Vagina (tissue), 2 donors: ENCODE measurements at regions not wholly inside any gene's neighbourhood (a gene's known extent, or its start where the extent isn't known, plus 50 kb on each side); places are given as distances from the start of the nearest gene placed in this dataset.

Source experiments
- DNase-seq, 2 donors: peaks; one replicate each; pipeline ENCODE4 v3.0.0-alpha.2; 2017; ENCODE audit errors: extremely low spot score in 2 of 2
- H3K27ac ChIP-seq: fragments of 200-600 bp; sonication (generic); one replicate; pipeline ENCODE4 v1.5.1; 2019
- H3K27me3 ChIP-seq: fragments of 200-600 bp; sonication (generic); one replicate; pipeline ENCODE4 v1.5.1; 2019
- H3K36me3 ChIP-seq, 2 donors: fragments of 200-600 bp; sonication (generic); one replicate each; pipeline ENCODE4 v1.5.1; 2017 to 2019
- H3K4me1 ChIP-seq: fragments of 200-600 bp; sonication (generic); one replicate; pipeline ENCODE4 v1.5.1; 2019
- H3K4me3 ChIP-seq, 2 donors: fragments of 200-600 bp; sonication (generic); 1 replicate in 1 of 2; 2 replicates in 1 of 2; pipeline ENCODE4 v1.5.1; 2016 to 2019
- H3K9me3 ChIP-seq: fragments of 200-600 bp; sonication (generic); one replicate; pipeline ENCODE4 v1.5.1; 2019
- POLR2A ChIP-seq, 2 donors: fragments of 450-650 bp; IDR thresholded peaks; one replicate each; pipeline ENCODE4 v1.6.1; 2017; ENCODE audit warnings: antibody characterized with exemption in 2 of 2, mild to moderate bottlenecking in 2 of 2, moderate library complexity in 2 of 2
- POLR2AphosphoS5 ChIP-seq, 2 donors: sonication (generic); formaldehyde crosslinking; IDR thresholded peaks; one replicate each; pipeline ENCODE4 v1.9.0; 2017; ENCODE audit warnings: antibody characterized with exemption in 2 of 2, mild to moderate bottlenecking in 2 of 2, low read depth in 1 of 2; ENCODE audit not compliant: insufficient read depth in 1 of 2
- intact Hi-C: fragments of 100-400 bp; cut with DNase I; formaldehyde crosslinking; loops from one replicate; pipeline ENCODE4 v1.15.1; 2023
- TF ChIP-seq, protein P1 (sequence below), 3 experiments: fragments of 450-650 bp in 2 of 3; fragments of 200-600 bp in 1 of 3; sonication (generic) in 1 of 3; IDR thresholded peaks; one replicate each; pipeline ENCODE4 v1.5.1; 2017 to 2019; ENCODE audit warnings: antibody characterized with exemption in 3 of 3, mild to moderate bottlenecking in 2 of 3, moderate library complexity in 2 of 3

DNA sequence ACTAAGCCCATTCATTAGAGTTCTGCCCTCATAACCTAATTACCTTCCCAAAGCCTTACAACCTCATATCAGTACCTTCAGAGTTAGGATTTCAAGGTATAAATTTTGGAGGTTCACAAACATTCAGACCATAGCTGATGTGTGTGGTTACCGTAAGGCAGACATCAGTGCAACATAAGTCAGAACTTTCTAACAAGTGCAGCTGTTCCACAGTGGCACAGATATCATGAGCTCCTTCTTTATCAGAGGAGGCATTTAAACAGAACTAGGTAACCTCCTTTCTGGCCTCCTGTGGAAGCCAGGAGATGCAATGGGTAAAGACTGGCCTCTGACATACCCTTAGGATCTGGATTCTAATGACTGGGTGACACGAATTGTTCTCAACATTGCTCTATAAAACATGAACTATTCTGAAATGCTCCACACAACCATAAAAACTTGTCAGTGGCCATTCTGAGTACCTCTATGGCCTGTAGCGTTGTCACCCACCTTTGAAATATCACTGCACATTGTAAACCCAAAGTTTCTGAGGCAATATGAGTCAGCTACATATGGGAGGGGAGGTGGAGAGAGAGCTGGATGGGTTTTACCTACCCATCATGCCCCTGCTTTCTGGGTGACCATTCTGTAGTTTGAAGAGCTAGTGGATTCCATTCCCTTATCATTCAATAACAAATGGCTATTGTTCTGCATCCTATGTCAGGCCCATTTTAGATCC is 546.0 kb upstream of the TBL1XR1 start:
- Histone ChIP-seq H3K27me3 (no peaks in the 10 kb centered on the region), H3K4me3 (no peak overlapping the region), H3K9me3 (no peaks in the 10 kb centered on the region), H3K27ac (no peak overlapping the region), H3K36me3 (no peaks in the 10 kb centered on the region), H3K4me1 (no peaks in the 10 kb centered on the region)
- DNase-seq, result no peak
- TF ChIP-seq POLR2A (IDR thresholded peaks at IDR 0.05), result no peak
- TF ChIP-seq, protein P1, sequence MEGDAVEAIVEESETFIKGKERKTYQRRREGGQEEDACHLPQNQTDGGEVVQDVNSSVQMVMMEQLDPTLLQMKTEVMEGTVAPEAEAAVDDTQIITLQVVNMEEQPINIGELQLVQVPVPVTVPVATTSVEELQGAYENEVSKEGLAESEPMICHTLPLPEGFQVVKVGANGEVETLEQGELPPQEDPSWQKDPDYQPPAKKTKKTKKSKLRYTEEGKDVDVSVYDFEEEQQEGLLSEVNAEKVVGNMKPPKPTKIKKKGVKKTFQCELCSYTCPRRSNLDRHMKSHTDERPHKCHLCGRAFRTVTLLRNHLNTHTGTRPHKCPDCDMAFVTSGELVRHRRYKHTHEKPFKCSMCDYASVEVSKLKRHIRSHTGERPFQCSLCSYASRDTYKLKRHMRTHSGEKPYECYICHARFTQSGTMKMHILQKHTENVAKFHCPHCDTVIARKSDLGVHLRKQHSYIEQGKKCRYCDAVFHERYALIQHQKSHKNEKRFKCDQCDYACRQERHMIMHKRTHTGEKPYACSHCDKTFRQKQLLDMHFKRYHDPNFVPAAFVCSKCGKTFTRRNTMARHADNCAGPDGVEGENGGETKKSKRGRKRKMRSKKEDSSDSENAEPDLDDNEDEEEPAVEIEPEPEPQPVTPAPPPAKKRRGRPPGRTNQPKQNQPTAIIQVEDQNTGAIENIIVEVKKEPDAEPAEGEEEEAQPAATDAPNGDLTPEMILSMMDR (IDR thresholded peaks at IDR 0.05), result no peak
- no peak for TF ChIP-seq POLR2AphosphoS5 (IDR thresholded peaks at IDR 0.05; ENCODE audit: insufficient read depth in 1 of 2, low read depth in 1 of 2)
- intact Hi-C loops, result no loop called here

DNA sequence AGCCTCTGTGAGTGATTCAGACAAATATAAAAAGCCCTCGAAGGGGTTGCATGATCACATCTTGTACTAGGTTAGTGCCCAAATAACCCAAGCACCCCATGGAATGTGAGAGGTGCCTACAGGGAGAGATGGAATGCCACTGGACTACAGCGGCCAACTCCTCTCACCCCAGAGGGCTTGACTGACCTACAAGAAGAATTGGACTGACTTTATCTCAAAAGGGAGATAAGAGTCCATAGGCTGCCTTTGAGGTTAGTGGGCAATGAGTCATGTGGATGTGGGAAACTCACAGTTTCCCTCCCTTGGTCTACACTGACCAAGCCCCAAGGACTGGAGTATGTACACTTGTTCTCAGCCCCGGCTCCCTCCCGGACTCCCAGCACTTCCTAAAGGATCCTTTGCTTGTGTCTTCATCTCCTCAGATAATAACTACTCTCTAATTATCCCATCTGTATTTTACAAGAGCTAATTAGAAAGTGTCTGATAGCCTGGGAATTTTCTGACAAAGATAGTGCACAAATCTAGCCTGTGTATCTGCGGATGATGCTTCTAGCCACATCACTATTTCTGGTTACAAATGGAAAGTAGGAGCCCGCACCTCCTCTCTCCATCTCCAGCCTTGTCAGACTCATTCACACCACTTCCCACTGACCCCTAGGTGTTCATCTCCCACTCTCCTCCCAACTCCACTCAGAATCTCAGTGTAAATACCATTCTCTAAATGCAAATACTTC is 547.8 kb upstream of the TBL1XR1 start:
- DNase-seq, result no peak
- Histone ChIP-seq H3K4me3 (no peak overlapping the region), H3K4me1 (no peaks in the 10 kb centered on the region), H3K27ac (no peak overlapping the region), H3K9me3 (no peaks in the 10 kb centered on the region), H3K36me3 (no peaks in the 10 kb centered on the region), H3K27me3 (no peaks in the 10 kb centered on the region)
- intact Hi-C loops, result no loop called here
- TF ChIP-seq, protein P1 (IDR thresholded peaks at IDR 0.05), result no peak
- TF ChIP-seq POLR2A (IDR thresholded peaks at IDR 0.05) (no peak), POLR2AphosphoS5 (IDR thresholded peaks at IDR 0.05; ENCODE audit: insufficient read depth in 1 of 2, low read depth in 1 of 2) (no peak)

DNA sequence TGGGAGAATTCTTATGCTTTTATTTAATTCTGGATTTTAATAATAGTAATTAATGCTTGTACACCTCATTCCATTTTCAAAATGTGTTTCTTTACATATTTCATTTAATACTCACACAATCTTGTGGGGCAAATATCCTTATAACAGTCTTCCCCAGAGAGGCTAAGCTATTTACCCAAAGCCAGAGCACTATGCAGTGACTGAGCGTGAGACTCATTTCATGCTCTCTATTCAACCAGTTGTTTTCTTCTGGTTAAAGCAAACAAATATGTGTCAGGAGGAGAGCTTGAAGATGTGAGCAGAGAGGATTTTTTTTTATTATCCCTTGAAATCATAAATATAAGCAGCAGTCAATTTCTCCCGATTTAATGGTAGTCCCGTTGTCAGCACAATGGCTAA is 548.3 kb upstream of the TBL1XR1 start:
- TF ChIP-seq POLR2A (IDR thresholded peaks at IDR 0.05) (no peak), POLR2AphosphoS5 (IDR thresholded peaks at IDR 0.05; ENCODE audit: insufficient read depth in 1 of 2, low read depth in 1 of 2) (no peak)
- TF ChIP-seq, protein P1 (IDR thresholded peaks at IDR 0.05), result no peak
- H3K27ac ChIP-seq, result no peak overlapping the region
- H3K9me3 ChIP-seq, result no peaks in the 10 kb centered on the region
- DNase-seq, result no peak
- H3K27me3 ChIP-seq, result no peaks in the 10 kb centered on the region
- no peaks in the 10 kb centered on the region for H3K36me3 ChIP-seq
- intact Hi-C loops, result no loop called here
- H3K4me3 ChIP-seq, result no peak overlapping the region
- no peaks in the 10 kb centered on the region for H3K4me1 ChIP-seq

DNA sequence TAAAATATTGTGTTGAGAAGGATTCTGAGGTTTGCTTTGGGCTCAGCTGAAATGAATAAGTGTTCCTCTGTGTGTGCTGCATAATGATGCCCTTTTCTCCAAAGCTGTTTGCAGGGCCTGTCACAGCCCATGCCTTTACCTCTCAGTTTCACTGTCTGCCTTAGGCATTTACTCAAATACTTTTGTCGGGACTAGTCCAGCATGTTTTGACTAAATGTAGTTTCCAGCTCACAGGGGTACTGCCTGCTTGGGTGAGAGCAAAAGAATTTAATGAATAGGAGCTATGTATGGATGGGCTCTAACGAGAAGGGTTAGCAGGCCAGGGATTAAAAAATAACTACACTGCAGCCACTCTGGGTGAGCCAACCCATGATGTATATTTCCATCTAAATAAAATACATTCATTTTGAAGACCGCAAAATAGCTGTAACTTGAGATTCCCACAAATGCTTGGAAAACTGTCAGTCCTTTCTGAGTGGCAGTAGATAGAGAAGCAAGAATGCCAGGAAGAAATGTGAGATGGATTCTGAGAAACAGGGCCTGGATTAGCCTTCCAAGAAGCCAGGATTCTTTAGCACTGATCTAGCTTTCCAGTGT is 549.2 kb upstream of the TBL1XR1 start:
- H3K27me3 ChIP-seq, result no peaks in the 10 kb centered on the region
- no peaks in the 10 kb centered on the region for H3K4me1 ChIP-seq
- H3K36me3 ChIP-seq, result no peaks in the 10 kb centered on the region
- intact Hi-C loops, result no loop called here
- no peak overlapping the region for H3K4me3 ChIP-seq
- no peak overlapping the region for H3K27ac ChIP-seq
- TF ChIP-seq POLR2AphosphoS5 (IDR thresholded peaks at IDR 0.05; ENCODE audit: insufficient read depth in 1 of 2, low read depth in 1 of 2) (no peak), POLR2A (IDR thresholded peaks at IDR 0.05) (no peak)
- TF ChIP-seq, protein P1 (IDR thresholded peaks at IDR 0.05), result no peak
- H3K9me3 ChIP-seq, result no peaks in the 10 kb centered on the region
- DNase-seq, result no peak
